ENCODE measurements at regions not wholly inside any gene's neighbourhood (a gene's known extent, or its start where the extent isn't known, plus 50 kb on each side); places are given as distances from the start of the nearest gene placed in this dataset.

DNA sequence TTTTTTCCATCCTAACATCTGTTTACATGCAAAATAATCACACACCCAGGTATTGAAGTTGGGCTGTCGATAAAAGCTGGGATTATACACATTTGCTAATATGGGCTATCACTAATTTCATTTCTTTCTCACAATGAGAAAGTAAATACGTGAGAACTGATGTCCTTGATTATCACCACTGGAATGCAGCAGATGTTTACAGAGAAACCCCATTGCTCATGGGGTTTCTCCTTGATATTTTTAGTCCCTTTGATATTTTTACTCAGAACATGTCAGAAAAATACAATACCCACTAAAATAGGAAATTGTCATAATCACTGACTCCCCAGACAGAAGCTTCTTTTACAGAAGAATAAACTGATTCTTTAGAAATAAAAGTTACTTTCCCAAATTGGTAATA lies 535.1 kb upstream of the CCDC54 start (continued):
- TF ChIP-seq, protein P1, sequence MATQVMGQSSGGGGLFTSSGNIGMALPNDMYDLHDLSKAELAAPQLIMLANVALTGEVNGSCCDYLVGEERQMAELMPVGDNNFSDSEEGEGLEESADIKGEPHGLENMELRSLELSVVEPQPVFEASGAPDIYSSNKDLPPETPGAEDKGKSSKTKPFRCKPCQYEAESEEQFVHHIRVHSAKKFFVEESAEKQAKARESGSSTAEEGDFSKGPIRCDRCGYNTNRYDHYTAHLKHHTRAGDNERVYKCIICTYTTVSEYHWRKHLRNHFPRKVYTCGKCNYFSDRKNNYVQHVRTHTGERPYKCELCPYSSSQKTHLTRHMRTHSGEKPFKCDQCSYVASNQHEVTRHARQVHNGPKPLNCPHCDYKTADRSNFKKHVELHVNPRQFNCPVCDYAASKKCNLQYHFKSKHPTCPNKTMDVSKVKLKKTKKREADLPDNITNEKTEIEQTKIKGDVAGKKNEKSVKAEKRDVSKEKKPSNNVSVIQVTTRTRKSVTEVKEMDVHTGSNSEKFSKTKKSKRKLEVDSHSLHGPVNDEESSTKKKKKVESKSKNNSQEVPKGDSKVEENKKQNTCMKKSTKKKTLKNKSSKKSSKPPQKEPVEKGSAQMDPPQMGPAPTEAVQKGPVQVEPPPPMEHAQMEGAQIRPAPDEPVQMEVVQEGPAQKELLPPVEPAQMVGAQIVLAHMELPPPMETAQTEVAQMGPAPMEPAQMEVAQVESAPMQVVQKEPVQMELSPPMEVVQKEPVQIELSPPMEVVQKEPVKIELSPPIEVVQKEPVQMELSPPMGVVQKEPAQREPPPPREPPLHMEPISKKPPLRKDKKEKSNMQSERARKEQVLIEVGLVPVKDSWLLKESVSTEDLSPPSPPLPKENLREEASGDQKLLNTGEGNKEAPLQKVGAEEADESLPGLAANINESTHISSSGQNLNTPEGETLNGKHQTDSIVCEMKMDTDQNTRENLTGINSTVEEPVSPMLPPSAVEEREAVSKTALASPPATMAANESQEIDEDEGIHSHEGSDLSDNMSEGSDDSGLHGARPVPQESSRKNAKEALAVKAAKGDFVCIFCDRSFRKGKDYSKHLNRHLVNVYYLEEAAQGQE (IDR thresholded peaks at IDR 0.05; ENCODE audit: unreplicated experiment), result no peak
- TF ChIP-seq JUNB (IDR thresholded peaks at IDR 0.05; ENCODE audit: unreplicated experiment) (no peak), EZH2phosphoT487 (IDR thresholded peaks at IDR 0.05; ENCODE audit: unreplicated experiment) (no peak), ZNF114 (CRISPR knock-in tag; IDR thresholded peaks at IDR 0.05) (no peak), POLR2AphosphoS5 (IDR thresholded peaks at IDR 0.05; ENCODE audit: low read depth) (no peak), STAT1 (IDR thresholded peaks at IDR 0.05; ENCODE audit: unreplicated experiment) (no peak)

DNA sequence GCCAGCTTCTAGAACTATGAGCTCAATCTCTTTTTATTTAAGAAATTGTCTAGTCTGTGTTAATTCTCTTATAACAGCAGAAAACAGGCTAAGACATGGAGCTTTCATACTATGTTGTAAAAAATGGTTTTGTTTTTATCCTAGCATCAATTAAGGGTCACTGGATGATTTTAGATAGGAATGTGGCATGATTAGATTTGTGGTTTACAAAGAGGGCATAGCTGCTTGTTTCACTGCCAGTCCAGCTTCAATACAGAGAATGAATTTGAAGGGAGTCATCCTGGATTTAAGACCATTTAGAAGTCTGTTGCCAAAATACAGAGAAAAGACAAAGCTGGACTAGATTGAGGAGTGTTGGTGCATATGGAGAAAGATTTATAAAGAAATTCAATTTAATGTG lies 532.6 kb upstream of the CCDC54 start:
- no peaks in the 10 kb centered on the region for H4K20me1 ChIP-seq (replicated peaks; ENCODE audit: insufficient read depth)
- H3K4me3 Mint-ChIP-seq, result no peak overlapping the region
- H3K27ac Mint-ChIP-seq, result no peak overlapping the region
- TF ChIP-seq NANOG (IDR thresholded peaks at IDR 0.05; ENCODE audit: borderline replicate concordance), result no peak
- TF ChIP-seq EZH2phosphoT487 (IDR thresholded peaks at IDR 0.05; ENCODE audit: unreplicated experiment), result no peak
- no peak for TF ChIP-seq ZNF114 (CRISPR knock-in tag; IDR thresholded peaks at IDR 0.05)
- TF ChIP-seq STAT1 (IDR thresholded peaks at IDR 0.05; ENCODE audit: unreplicated experiment), result no peak
- TF ChIP-seq, protein P2, sequence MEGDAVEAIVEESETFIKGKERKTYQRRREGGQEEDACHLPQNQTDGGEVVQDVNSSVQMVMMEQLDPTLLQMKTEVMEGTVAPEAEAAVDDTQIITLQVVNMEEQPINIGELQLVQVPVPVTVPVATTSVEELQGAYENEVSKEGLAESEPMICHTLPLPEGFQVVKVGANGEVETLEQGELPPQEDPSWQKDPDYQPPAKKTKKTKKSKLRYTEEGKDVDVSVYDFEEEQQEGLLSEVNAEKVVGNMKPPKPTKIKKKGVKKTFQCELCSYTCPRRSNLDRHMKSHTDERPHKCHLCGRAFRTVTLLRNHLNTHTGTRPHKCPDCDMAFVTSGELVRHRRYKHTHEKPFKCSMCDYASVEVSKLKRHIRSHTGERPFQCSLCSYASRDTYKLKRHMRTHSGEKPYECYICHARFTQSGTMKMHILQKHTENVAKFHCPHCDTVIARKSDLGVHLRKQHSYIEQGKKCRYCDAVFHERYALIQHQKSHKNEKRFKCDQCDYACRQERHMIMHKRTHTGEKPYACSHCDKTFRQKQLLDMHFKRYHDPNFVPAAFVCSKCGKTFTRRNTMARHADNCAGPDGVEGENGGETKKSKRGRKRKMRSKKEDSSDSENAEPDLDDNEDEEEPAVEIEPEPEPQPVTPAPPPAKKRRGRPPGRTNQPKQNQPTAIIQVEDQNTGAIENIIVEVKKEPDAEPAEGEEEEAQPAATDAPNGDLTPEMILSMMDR (conservative IDR thresholded peaks at IDR 0.05; ENCODE audit: low read depth in 2 of 2), result no peak
- no peak for TF ChIP-seq JUNB (IDR thresholded peaks at IDR 0.05; ENCODE audit: unreplicated experiment)
- TF ChIP-seq, protein P3, sequence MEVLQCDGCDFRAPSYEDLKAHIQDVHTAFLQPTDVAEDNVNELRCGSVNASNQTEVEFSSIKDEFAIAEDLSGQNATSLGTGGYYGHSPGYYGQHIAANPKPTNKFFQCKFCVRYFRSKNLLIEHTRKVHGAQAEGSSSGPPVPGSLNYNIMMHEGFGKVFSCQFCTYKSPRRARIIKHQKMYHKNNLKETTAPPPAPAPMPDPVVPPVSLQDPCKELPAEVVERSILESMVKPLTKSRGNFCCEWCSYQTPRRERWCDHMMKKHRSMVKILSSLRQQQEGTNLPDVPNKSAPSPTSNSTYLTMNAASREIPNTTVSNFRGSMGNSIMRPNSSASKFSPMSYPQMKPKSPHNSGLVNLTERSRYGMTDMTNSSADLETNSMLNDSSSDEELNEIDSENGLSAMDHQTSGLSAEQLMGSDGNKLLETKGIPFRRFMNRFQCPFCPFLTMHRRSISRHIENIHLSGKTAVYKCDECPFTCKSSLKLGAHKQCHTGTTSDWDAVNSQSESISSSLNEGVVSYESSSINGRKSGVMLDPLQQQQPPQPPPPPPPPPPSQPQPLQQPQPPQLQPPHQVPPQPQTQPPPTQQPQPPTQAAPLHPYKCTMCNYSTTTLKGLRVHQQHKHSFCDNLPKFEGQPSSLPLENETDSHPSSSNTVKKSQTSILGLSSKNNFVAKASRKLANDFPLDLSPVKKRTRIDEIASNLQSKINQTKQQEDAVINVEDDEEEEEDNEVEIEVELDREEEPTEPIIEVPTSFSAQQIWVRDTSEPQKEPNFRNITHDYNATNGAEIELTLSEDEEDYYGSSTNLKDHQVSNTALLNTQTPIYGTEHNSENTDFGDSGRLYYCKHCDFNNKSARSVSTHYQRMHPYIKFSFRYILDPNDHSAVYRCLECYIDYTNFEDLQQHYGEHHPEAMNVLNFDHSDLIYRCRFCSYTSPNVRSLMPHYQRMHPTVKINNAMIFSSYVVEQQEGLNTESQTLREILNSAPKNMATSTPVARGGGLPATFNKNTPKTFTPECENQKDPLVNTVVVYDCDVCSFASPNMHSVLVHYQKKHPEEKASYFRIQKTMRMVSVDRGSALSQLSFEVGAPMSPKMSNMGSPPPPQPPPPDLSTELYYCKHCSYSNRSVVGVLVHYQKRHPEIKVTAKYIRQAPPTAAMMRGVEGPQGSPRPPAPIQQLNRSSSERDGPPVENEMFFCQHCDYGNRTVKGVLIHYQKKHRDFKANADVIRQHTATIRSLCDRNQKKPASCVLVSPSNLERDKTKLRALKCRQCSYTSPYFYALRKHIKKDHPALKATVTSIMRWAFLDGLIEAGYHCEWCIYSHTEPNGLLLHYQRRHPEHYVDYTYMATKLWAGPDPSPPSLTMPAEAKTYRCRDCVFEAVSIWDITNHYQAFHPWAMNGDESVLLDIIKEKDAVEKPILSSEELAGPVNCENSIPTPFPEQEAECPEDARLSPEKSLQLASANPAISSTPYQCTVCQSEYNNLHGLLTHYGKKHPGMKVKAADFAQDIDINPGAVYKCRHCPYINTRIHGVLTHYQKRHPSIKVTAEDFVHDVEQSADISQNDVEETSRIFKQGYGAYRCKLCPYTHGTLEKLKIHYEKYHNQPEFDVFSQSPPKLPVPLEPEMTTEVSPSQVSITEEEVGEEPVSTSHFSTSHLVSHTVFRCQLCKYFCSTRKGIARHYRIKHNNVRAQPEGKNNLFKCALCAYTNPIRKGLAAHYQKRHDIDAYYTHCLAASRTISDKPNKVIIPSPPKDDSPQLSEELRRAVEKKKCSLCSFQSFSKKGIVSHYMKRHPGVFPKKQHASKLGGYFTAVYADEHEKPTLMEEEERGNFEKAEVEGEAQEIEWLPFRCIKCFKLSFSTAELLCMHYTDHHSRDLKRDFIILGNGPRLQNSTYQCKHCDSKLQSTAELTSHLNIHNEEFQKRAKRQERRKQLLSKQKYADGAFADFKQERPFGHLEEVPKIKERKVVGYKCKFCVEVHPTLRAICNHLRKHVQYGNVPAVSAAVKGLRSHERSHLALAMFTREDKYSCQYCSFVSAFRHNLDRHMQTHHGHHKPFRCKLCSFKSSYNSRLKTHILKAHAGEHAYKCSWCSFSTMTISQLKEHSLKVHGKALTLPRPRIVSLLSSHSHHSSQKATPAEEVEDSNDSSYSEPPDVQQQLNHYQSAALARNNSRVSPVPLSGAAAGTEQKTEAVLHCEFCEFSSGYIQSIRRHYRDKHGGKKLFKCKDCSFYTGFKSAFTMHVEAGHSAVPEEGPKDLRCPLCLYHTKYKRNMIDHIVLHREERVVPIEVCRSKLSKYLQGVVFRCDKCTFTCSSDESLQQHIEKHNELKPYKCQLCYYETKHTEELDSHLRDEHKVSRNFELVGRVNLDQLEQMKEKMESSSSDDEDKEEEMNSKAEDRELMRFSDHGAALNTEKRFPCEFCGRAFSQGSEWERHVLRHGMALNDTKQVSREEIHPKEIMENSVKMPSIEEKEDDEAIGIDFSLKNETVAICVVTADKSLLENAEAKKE (CRISPR knock-in tag; IDR thresholded peaks at IDR 0.05), result no peak
- TF ChIP-seq CREB1 (CRISPR knock-in tag; IDR thresholded peaks at IDR 0.05; ENCODE audit: low read depth), result no peak
- no peak for TF ChIP-seq ZNF331 (CRISPR knock-in tag; IDR thresholded peaks at IDR 0.05; ENCODE audit: low read depth)
- TF ChIP-seq EZH2 (IDR thresholded peaks at IDR 0.05; ENCODE audit: low read depth, unreplicated experiment), result no peak
- TF ChIP-seq POLR2AphosphoS5 (IDR thresholded peaks at IDR 0.05; ENCODE audit: low read depth), result no peak

More for the DNA sequence above, 532.6 kb upstream of the CCDC54 start:
- ATAC-seq (no peak), DNase-seq (ENCODE audit: low spot score) (no peak)
- Histone ChIP-seq H3F3A (replicated peaks; ENCODE audit: low read depth) (no peaks in the 10 kb centered on the region), H3K27ac (ENCODE audit: low read depth) (no peak overlapping the region), H3K9me2 (ENCODE audit: insufficient read depth) (no peaks in the 10 kb centered on the region), H3K4me3 (no peak overlapping the region), H3K4me2 (no peak overlapping the region), H2AFZ (no peak overlapping the region), H3K79me2 (replicated peaks; ENCODE audit: insufficient read depth) (no peaks in the 10 kb centered on the region), H3K27me3 (ENCODE audit: insufficient read depth) (no peaks in the 10 kb centered on the region), H3K4me1 (ENCODE audit: insufficient read depth) (peaks cover 12% of the 10 kb centered on the region), H3K36me3 (ENCODE audit: insufficient read depth) (no peaks in the 10 kb centered on the region)
- H3K9me3 Mint-ChIP-seq, result no peaks in the 10 kb centered on the region
- peaks cover 10% of the 10 kb centered on the region for H3K4me1 Mint-ChIP-seq
- no peaks in the 10 kb centered on the region for H3K27me3 Mint-ChIP-seq (ENCODE audit: insufficient read depth, low read depth, poor library complexity)
- H3K36me3 Mint-ChIP-seq (ENCODE audit: low read depth), result peaks cover 18% of the 10 kb centered on the region

All from GM23338 (cell line).